Dedifferentiated amniotic fluid mesenchymal stem cell (primary cell): ENCODE measurements at regions not wholly inside any gene's neighbourhood (a gene's known extent, or its start where the extent isn't known, plus 50 kb on each side); places are given as distances from the start of the nearest gene placed in this dataset.

Source experiments
- DNase-seq: peaks from one replicate; pipeline ENCODE4 v3.0.0-alpha.2; 2016; ENCODE audit errors: extremely low spot score

- DNase-seq: no peak
These were observed 1430.0 kb downstream of the ARAP2 start for GRCh38 chr4:34814266-34814665.

- no peak for DNase-seq
These were observed 1419.8 kb downstream of the ARAP2 start for GRCh38 chr4:34824515-34824914.

GRCh38 chr4:34826660-34827059 lies 1417.7 kb downstream of the ARAP2 start:
- no peak for DNase-seq

GRCh38 chr4:34845926-34846325 lies 1398.4 kb downstream of the ARAP2 start:
- no peak for DNase-seq

- DNase-seq: no peak
These were observed 1393.9 kb downstream of the ARAP2 start for GRCh38 chr4:34850421-34850820.

GRCh38 chr4:34850968-34851367 lies 1393.3 kb downstream of the ARAP2 start:
- no peak for DNase-seq

- no peak for DNase-seq
These were observed 1392.9 kb downstream of the ARAP2 start for GRCh38 chr4:34851411-34851810.

- DNase-seq: no peak
These were observed 1389.9 kb downstream of the ARAP2 start for GRCh38 chr4:34854451-34854850.

GRCh38 chr4:34861666-34862065 lies 1382.6 kb downstream of the ARAP2 start:
- DNase-seq: no peak

GRCh38 chr4:34878961-34879360 lies 1365.4 kb downstream of the ARAP2 start:
- DNase-seq: no peak

- DNase-seq: no peak
These were observed 1364.1 kb downstream of the ARAP2 start for GRCh38 chr4:34880246-34880645.

- no peak for DNase-seq
These were observed 1352.4 kb downstream of the ARAP2 start for GRCh38 chr4:34891892-34892291.

- DNase-seq: no peak
These were observed 1350.9 kb downstream of the ARAP2 start for GRCh38 chr4:34893382-34893781.

- DNase-seq: no peak
These were observed 1324.3 kb downstream of the ARAP2 start for GRCh38 chr4:34920032-34920431.

GRCh38 chr4:34921391-34921790 lies 1322.9 kb downstream of the ARAP2 start:
- DNase-seq: no peak

GRCh38 chr4:34922325-34922724 lies 1322.0 kb downstream of the ARAP2 start:
- no peak for DNase-seq

GRCh38 chr4:34932591-34932990 lies 1311.7 kb downstream of the ARAP2 start:
- DNase-seq: no peak

- no peak for DNase-seq
These were observed 1308.6 kb downstream of the ARAP2 start for GRCh38 chr4:34935739-34936138.

GRCh38 chr4:34939073-34939472 lies 1305.2 kb downstream of the ARAP2 start:
- no peak for DNase-seq

GRCh38 chr4:34943741-34944386 lies 1300.5 kb downstream of the ARAP2 start:
- no peak for DNase-seq

GRCh38 chr4:34950926-34951325 lies 1293.4 kb downstream of the ARAP2 start:
- no peak for DNase-seq

GRCh38 chr4:34953145-34953799 lies 1291.0 kb downstream of the ARAP2 start:
- no peak for DNase-seq

GRCh38 chr4:34964613-34965012 lies 1279.7 kb downstream of the ARAP2 start:
- DNase-seq: no peak

GRCh38 chr4:34972189-34972588 lies 1272.1 kb downstream of the ARAP2 start:
- DNase-seq: no peak
